ENCODE measurements at regions not wholly inside any gene's neighbourhood (a gene's known extent, or its start where the extent isn't known, plus 50 kb on each side); places are given as distances from the start of the nearest gene placed in this dataset.
"Not testable (repeated sequence)": the region's sequence is repeated elsewhere in the genome, so short reads cannot be mapped to it uniquely, and the experiment has no call there.

- DNase-seq, result no peak
Observed at GRCh38 chr2:83487451-83487850, 971.6 kb downstream of the SUCLG1 start.

- no peak for DNase-seq
Observed at GRCh38 chr2:83481436-83481835, 977.6 kb downstream of the SUCLG1 start.

GRCh38 chr2:83478037-83478436, 981.0 kb downstream of the SUCLG1 start:
- no peak for DNase-seq

GRCh38 chr2:83475371-83475770, 983.7 kb downstream of the SUCLG1 start:
- DNase-seq, result no peak

- no peak for DNase-seq
Observed at GRCh38 chr2:83471655-83472054, 987.4 kb downstream of the SUCLG1 start.

GRCh38 chr2:83470928-83471327, 988.2 kb downstream of the SUCLG1 start:
- no peak for DNase-seq

- DNase-seq, result no peak
Observed at GRCh38 chr2:83464444-83464843, 994.6 kb downstream of the SUCLG1 start.

- no peak for DNase-seq
Observed at GRCh38 chr2:83462881-83463280, 996.2 kb downstream of the SUCLG1 start.

GRCh38 chr2:83461135-83461534, 997.9 kb downstream of the SUCLG1 start:
- no peak for DNase-seq

GRCh38 chr2:83459456-83459855, 999.6 kb downstream of the SUCLG1 start:
- DNase-seq, result no peak

- no peak for DNase-seq
Observed at GRCh38 chr2:83435989-83436388, 1023.1 kb downstream of the SUCLG1 start.

- no peak for DNase-seq
Observed at GRCh38 chr2:83420993-83421392, 1038.1 kb downstream of the SUCLG1 start.

GRCh38 chr2:83394134-83394904, 1064.8 kb downstream of the SUCLG1 start:
- DNase-seq, result no peak

GRCh38 chr2:83388804-83389203, 1070.3 kb downstream of the SUCLG1 start:
- DNase-seq, result no peak

GRCh38 chr2:83386549-83386948, 1072.5 kb downstream of the SUCLG1 start:
- DNase-seq, result no peak

GRCh38 chr2:83378921-83379320, 1080.2 kb downstream of the SUCLG1 start:
- no peak for DNase-seq

GRCh38 chr2:83376731-83377130, 1082.3 kb downstream of the SUCLG1 start:
- no peak for DNase-seq

- no peak for DNase-seq
Observed at GRCh38 chr2:83370419-83370762, 1088.7 kb downstream of the SUCLG1 start.

GRCh38 chr2:83369601-83370418, 1089.3 kb downstream of the SUCLG1 start:
- DNase-seq, result no peak

GRCh38 chr2:83368916-83369315, 1090.2 kb downstream of the SUCLG1 start:
- no peak for DNase-seq

- DNase-seq, result no peak
Observed at GRCh38 chr2:83368461-83368860, 1090.6 kb downstream of the SUCLG1 start.

GRCh38 chr2:83365476-83365875, 1093.6 kb downstream of the SUCLG1 start:
- no peak for DNase-seq

GRCh38 chr2:83364264-83364663, 1094.8 kb downstream of the SUCLG1 start:
- no peak for DNase-seq

- DNase-seq, result not testable (repeated sequence)
Observed at GRCh38 chr2:83363138-83363537, 1095.9 kb downstream of the SUCLG1 start.
